C4-2B (cell line): ENCODE measurements at regions not wholly inside any gene's neighbourhood (a gene's known extent, or its start where the extent isn't known, plus 50 kb on each side); places are given as distances from the start of the nearest gene placed in this dataset.

ENCODE experiments used
- ZFX ChIP-seq: fragments of 450-650 bp; IDR thresholded peaks from 2 replicates; pipeline ENCODE4 v1.6.1; 2017
- TF ChIP-seq, protein P1 (sequence below): fragments of 450-650 bp; conservative IDR thresholded peaks from 2 replicates; pipeline ENCODE4 v1.5.1; 2017; ENCODE audit warnings: mild to moderate bottlenecking

DNA sequence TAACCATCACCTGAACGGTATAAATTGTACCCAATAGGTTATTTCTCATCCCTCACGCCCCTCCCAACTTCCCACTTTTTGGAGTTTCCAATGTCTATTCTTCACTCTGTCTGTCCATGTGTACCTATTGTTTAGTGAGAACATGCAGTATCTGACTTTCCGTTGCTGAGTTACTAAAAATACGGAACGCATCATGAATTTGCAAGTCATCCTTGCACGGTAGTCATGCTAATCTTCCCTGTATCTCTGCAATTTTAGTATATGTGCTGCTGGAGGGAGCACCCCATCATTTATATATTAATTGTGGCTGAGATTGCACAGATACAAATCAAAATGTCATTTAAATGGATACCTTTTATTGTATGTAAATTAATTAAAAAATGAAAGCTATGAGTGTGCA is 75.7 kb upstream of the SFMBT2 start:
- TF ChIP-seq, protein P1, sequence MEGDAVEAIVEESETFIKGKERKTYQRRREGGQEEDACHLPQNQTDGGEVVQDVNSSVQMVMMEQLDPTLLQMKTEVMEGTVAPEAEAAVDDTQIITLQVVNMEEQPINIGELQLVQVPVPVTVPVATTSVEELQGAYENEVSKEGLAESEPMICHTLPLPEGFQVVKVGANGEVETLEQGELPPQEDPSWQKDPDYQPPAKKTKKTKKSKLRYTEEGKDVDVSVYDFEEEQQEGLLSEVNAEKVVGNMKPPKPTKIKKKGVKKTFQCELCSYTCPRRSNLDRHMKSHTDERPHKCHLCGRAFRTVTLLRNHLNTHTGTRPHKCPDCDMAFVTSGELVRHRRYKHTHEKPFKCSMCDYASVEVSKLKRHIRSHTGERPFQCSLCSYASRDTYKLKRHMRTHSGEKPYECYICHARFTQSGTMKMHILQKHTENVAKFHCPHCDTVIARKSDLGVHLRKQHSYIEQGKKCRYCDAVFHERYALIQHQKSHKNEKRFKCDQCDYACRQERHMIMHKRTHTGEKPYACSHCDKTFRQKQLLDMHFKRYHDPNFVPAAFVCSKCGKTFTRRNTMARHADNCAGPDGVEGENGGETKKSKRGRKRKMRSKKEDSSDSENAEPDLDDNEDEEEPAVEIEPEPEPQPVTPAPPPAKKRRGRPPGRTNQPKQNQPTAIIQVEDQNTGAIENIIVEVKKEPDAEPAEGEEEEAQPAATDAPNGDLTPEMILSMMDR, result no peak
- TF ChIP-seq ZFX, result no peak
